Stimulated activated CD8-positive, alpha-beta memory T cell treated with anti-CD3 and anti-CD28 coated beads, Interleukin-15, amount 100 ng/mL, for 48 hours (primary cell): ENCODE measurements at regions not wholly inside any gene's neighbourhood (a gene's known extent, or its start where the extent isn't known, plus 50 kb on each side); places are given as distances from the start of the nearest gene placed in this dataset.
"Not testable (repeated sequence)": the region's sequence is repeated elsewhere in the genome, so short reads cannot be mapped to it uniquely, and the experiment has no call there.

Experiments used
- DNase-seq, 2 donors: peaks; one replicate each; pipeline ENCODE4 v3.0.0-alpha.2; 2020; ENCODE audit warnings: low read depth in 2 of 2

- DNase-seq: no peak
Observed at GRCh38 chr2:234695981-234696380, 199.1 kb upstream of the ARL4C start.

- DNase-seq: no peak
Observed at GRCh38 chr2:234694244-234695013, 197.5 kb upstream of the ARL4C start.

- DNase-seq: not testable (repeated sequence)
Observed at GRCh38 chr2:234693681-234694190, 196.9 kb upstream of the ARL4C start.

- DNase-seq: not testable (repeated sequence)
Observed at GRCh38 chr2:234693191-234693590, 196.3 kb upstream of the ARL4C start.

GRCh38 chr2:234691968-234692955, 195.4 kb upstream of the ARL4C start:
- DNase-seq: no peak

GRCh38 chr2:234691214-234691575, 194.3 kb upstream of the ARL4C start:
- DNase-seq: no peak

GRCh38 chr2:234690569-234691213, 193.8 kb upstream of the ARL4C start:
- no peak for DNase-seq

GRCh38 chr2:234689911-234690379, 193.1 kb upstream of the ARL4C start:
- DNase-seq: no peak

- DNase-seq: no peak
Observed at GRCh38 chr2:234687718-234688475, 191.0 kb upstream of the ARL4C start.

- DNase-seq: no peak
Observed at GRCh38 chr2:234686088-234686890, 189.4 kb upstream of the ARL4C start.

- DNase-seq: no peak
Observed at GRCh38 chr2:234684466-234684865, 187.6 kb upstream of the ARL4C start.

GRCh38 chr2:234683950-234684349, 187.1 kb upstream of the ARL4C start:
- DNase-seq: no peak

GRCh38 chr2:234682492-234683228, 185.8 kb upstream of the ARL4C start:
- no peak for DNase-seq

- DNase-seq: no peak
Observed at GRCh38 chr2:234680688-234681619, 184.1 kb upstream of the ARL4C start.

- no peak for DNase-seq
Observed at GRCh38 chr2:234679741-234680687, 183.1 kb upstream of the ARL4C start.

GRCh38 chr2:234679301-234679740, 182.4 kb upstream of the ARL4C start:
- DNase-seq: no peak

- no peak for DNase-seq
Observed at GRCh38 chr2:234678711-234679110, 181.8 kb upstream of the ARL4C start.
